ENCODE measurements at regions not wholly inside any gene's neighbourhood (a gene's known extent, or its start where the extent isn't known, plus 50 kb on each side); places are given as distances from the start of the nearest gene placed in this dataset.

- TF ChIP-seq, protein P1, sequence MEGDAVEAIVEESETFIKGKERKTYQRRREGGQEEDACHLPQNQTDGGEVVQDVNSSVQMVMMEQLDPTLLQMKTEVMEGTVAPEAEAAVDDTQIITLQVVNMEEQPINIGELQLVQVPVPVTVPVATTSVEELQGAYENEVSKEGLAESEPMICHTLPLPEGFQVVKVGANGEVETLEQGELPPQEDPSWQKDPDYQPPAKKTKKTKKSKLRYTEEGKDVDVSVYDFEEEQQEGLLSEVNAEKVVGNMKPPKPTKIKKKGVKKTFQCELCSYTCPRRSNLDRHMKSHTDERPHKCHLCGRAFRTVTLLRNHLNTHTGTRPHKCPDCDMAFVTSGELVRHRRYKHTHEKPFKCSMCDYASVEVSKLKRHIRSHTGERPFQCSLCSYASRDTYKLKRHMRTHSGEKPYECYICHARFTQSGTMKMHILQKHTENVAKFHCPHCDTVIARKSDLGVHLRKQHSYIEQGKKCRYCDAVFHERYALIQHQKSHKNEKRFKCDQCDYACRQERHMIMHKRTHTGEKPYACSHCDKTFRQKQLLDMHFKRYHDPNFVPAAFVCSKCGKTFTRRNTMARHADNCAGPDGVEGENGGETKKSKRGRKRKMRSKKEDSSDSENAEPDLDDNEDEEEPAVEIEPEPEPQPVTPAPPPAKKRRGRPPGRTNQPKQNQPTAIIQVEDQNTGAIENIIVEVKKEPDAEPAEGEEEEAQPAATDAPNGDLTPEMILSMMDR (conservative IDR thresholded peaks at IDR 0.05) = no peak
- no peak for TF ChIP-seq ZFX (IDR thresholded peaks at IDR 0.05)
Observed at GRCh38 chr11:15704064-15704463, 589.3 kb downstream of the INSC start.
